IMR-90 (cell line): ENCODE measurements at regions not wholly inside any gene's neighbourhood (a gene's known extent, or its start where the extent isn't known, plus 50 kb on each side); places are given as distances from the start of the nearest gene placed in this dataset.

Source experiments
- CHD1 ChIP-seq: IDR thresholded peaks from 2 replicates; pipeline ENCODE4 v1.6.1; 2012; ENCODE audit warnings: low read depth, low read length, improper control_type of control experiment
- CTCF ChIP-seq: conservative IDR thresholded peaks from 2 replicates; pipeline ENCODE4 v1.5.1; 2012; ENCODE audit warnings: mild to moderate bottlenecking, low read depth, low read length, improper control_type of control experiment
- NFE2L2 ChIP-seq: fragments of 150-350 bp; IDR thresholded peaks from 2 replicates; pipeline ENCODE4 v1.6.1; 2016; ENCODE audit warnings: low read depth, mild to moderate bottlenecking, low read length
- POLR2A ChIP-seq: IDR thresholded peaks from 2 replicates; pipeline ENCODE4 v1.6.1; 2012; ENCODE audit warnings: mild to moderate bottlenecking, low read depth, low read length

GRCh38 chr12:111025792-111026430, 105.5 kb upstream of the MYL2 start:
- TF ChIP-seq CHD1 (no peak), CTCF (no peak), POLR2A (no peak), NFE2L2 (no peak)
